Natural killer cell (primary cell): ENCODE measurements at regions not wholly inside any gene's neighbourhood (a gene's known extent, or its start where the extent isn't known, plus 50 kb on each side); places are given as distances from the start of the nearest gene placed in this dataset.

Experiments used
- ATAC-seq, 3 donors: fragments of 150-1000 bp in 2 of 3; fragments of 200-7000 bp in 1 of 3; cut with Tn5 transposase; 1 replicate in 1 of 3; 2 replicates in 2 of 3; pipeline ENCODE4 v1.10.0; 2021; ENCODE audit warnings: mild to moderate bottlenecking in 2 of 3, moderate library complexity in 2 of 3
- DNase-seq, 2 donors: peaks; one replicate each; pipeline versions ENCODE4 v3.0.0 to v3.0.0-alpha.2; 2013 to 2021; ENCODE audit warnings: mixed read lengths in 1 of 2
- H3K27ac ChIP-seq: one replicate; pipeline ENCODE4 v1.5.1; 2013; ENCODE audit warnings: mild to moderate bottlenecking, low read length
- H3K27me3 ChIP-seq: one replicate; pipeline ENCODE4 v1.6.1; 2013; ENCODE audit warnings: low read length; ENCODE audit not compliant: control insufficient read depth, insufficient read depth
- H3K36me3 ChIP-seq: one replicate; pipeline ENCODE4 v1.6.1; 2013; ENCODE audit warnings: low read length; ENCODE audit not compliant: control insufficient read depth, insufficient read depth
- H3K4me1 ChIP-seq: one replicate; pipeline ENCODE4 v1.6.1; 2013; ENCODE audit warnings: low read length; ENCODE audit not compliant: control insufficient read depth, insufficient read depth
- H3K4me3 ChIP-seq: one replicate; pipeline ENCODE4 v1.5.1; 2013; ENCODE audit warnings: low read length
- H3K9me3 ChIP-seq: one replicate; pipeline ENCODE4 v1.6.1; 2013; ENCODE audit warnings: low read length; ENCODE audit not compliant: control insufficient read depth, insufficient read depth
- H3K27ac Mint-ChIP-seq, 2 donors: one replicate each; pipeline ENCODE4 v1.8.0; 2022; ENCODE audit warnings: mild to moderate bottlenecking in 2 of 2, mixed read lengths in 2 of 2, moderate library complexity in 1 of 2
- H3K27me3 Mint-ChIP-seq, 2 donors: one replicate each; pipeline ENCODE4 v1.8.0; 2022; ENCODE audit warnings: low read depth in 2 of 2, mixed read lengths in 2 of 2
- H3K36me3 Mint-ChIP-seq: one replicate; pipeline ENCODE4 v1.8.0; 2022; ENCODE audit warnings: mixed read lengths
- H3K4me1 Mint-ChIP-seq, 2 donors: one replicate each; pipeline ENCODE4 v1.8.0; 2022; ENCODE audit warnings: mixed read lengths in 2 of 2
- H3K4me3 Mint-ChIP-seq: one replicate; pipeline ENCODE4 v1.8.0; 2022; ENCODE audit warnings: mild to moderate bottlenecking, moderate library complexity, mixed read lengths
- H3K9me3 Mint-ChIP-seq, 2 donors: one replicate each; pipeline ENCODE4 v1.8.0; 2022; ENCODE audit warnings: mixed read lengths in 2 of 2
- CTCF ChIP-seq: fragments of 200-600 bp; IDR thresholded peaks from one replicate; pipeline ENCODE4 v1.8.0; 2022; ENCODE audit warnings: antibody characterized with exemption
- WGBS: methylation state at CpG from one replicate; pipeline ENCODE4 v1.1.7; 2013; ENCODE audit warnings: missing lambda C conversion rate; ENCODE audit not compliant: insufficient coverage; 5-methylcytosine and 5-hydroxymethylcytosine counted together
- intact Hi-C: fragments of 100-400 bp; cut with micrococcal nuclease; formaldehyde crosslinking; loops from one replicate; pipeline ENCODE4 v1.14.2; 2022

GRCh38 chr1:201685485-201685884 lies 143.5 kb upstream of the IPO9 start:
- Histone ChIP-seq H3K4me3 (no peak overlapping the region), H3K9me3 (peaks cover under 1% of the 10 kb centered on the region), H3K4me1 (no peaks in the 10 kb centered on the region), H3K36me3 (no peaks in the 10 kb centered on the region), H3K27ac (no peak overlapping the region), H3K27me3 (no peaks in the 10 kb centered on the region)
- Mint-ChIP-seq H3K9me3 (no peaks in the 10 kb centered on the region), H3K27ac (no peak overlapping the region), H3K36me3 (no peaks in the 10 kb centered on the region), H3K4me3 (no peak overlapping the region), H3K4me1 (no peaks in the 10 kb centered on the region), H3K27me3 (peaks cover 9 to 12% of the 10 kb centered on the region in 2 donors)
- intact Hi-C loops, result no loop called here
- no peak for ATAC-seq
- WGBS, result 79% methylated on average over 6 of the region's 6 CpGs
- TF ChIP-seq CTCF, result no peak
- DNase-seq, result no peak

- H3K27me3 Mint-ChIP-seq, result peaks cover 4 to 12% of the 10 kb centered on the region in 2 donors
- no peak overlapping the region for H3K4me3 Mint-ChIP-seq
- no peak overlapping the region for H3K4me3 ChIP-seq
- H3K9me3 ChIP-seq, result peaks cover 2% of the 10 kb centered on the region
- no peaks in the 10 kb centered on the region for H3K9me3 Mint-ChIP-seq
- H3K27ac ChIP-seq, result no peak overlapping the region
- no peaks in the 10 kb centered on the region for H3K4me1 Mint-ChIP-seq
- 52% methylated on average over 3 of the region's 5 CpGs for WGBS
- DNase-seq, result no peak
- H3K36me3 ChIP-seq, result no peaks in the 10 kb centered on the region
- no peaks in the 10 kb centered on the region for H3K4me1 ChIP-seq
- H3K36me3 Mint-ChIP-seq, result no peaks in the 10 kb centered on the region
- no peaks in the 10 kb centered on the region for H3K27me3 ChIP-seq
- H3K27ac Mint-ChIP-seq, result no peak overlapping the region
- no peak for ATAC-seq
- intact Hi-C loops, result no loop called here
- TF ChIP-seq CTCF, result no peak
Observed at GRCh38 chr1:201686714-201687455, 142.1 kb upstream of the IPO9 start.

GRCh38 chr1:201688514-201688913 lies 140.4 kb upstream of the IPO9 start:
- WGBS, result 93% methylated on average over 9 of the region's 9 CpGs
- no peak for TF ChIP-seq CTCF
- DNase-seq, result no peak
- Mint-ChIP-seq H3K4me3 (no peak overlapping the region), H3K27me3 (peaks cover 4 to 12% of the 10 kb centered on the region in 2 donors), H3K4me1 (no peaks in the 10 kb centered on the region), H3K36me3 (no peaks in the 10 kb centered on the region), H3K9me3 (no peaks in the 10 kb centered on the region), H3K27ac (no peak overlapping the region)
- Histone ChIP-seq H3K36me3 (no peaks in the 10 kb centered on the region), H3K4me1 (no peaks in the 10 kb centered on the region), H3K4me3 (no peak overlapping the region), H3K9me3 (peaks cover 2% of the 10 kb centered on the region), H3K27ac (no peak overlapping the region), H3K27me3 (no peaks in the 10 kb centered on the region)
- intact Hi-C loops, result no loop called here
- no peak for ATAC-seq

GRCh38 chr1:201689647-201690046 lies 139.3 kb upstream of the IPO9 start:
- Histone ChIP-seq H3K4me3 (no peak overlapping the region), H3K36me3 (no peaks in the 10 kb centered on the region), H3K27ac (no peak overlapping the region), H3K4me1 (no peaks in the 10 kb centered on the region), H3K27me3 (no peaks in the 10 kb centered on the region), H3K9me3 (peaks cover 2% of the 10 kb centered on the region)
- H3K27me3 Mint-ChIP-seq, result peaks cover 4 to 12% of the 10 kb centered on the region in 2 donors
- ATAC-seq (no peak), DNase-seq (no peak)
- no peaks in the 10 kb centered on the region for H3K4me1 Mint-ChIP-seq
- H3K36me3 Mint-ChIP-seq, result no peaks in the 10 kb centered on the region
- no peak overlapping the region for H3K4me3 Mint-ChIP-seq
- H3K9me3 Mint-ChIP-seq, result no peaks in the 10 kb centered on the region
- intact Hi-C loops, result no loop called here
- TF ChIP-seq CTCF, result no peak
- no peak overlapping the region for H3K27ac Mint-ChIP-seq
- WGBS, result 89% methylated on average over 7 of the region's 8 CpGs
